ENCODE measurements at regions not wholly inside any gene's neighbourhood (a gene's known extent, or its start where the extent isn't known, plus 50 kb on each side); places are given as distances from the start of the nearest gene placed in this dataset.

- DNase-seq (ENCODE audit: low read depth in 3 of 3, low spot score in 1 of 3): no peak
These were observed 131.6 kb downstream of the AQP9 start for GRCh38 chr15:58269455-58270414.

DNA sequence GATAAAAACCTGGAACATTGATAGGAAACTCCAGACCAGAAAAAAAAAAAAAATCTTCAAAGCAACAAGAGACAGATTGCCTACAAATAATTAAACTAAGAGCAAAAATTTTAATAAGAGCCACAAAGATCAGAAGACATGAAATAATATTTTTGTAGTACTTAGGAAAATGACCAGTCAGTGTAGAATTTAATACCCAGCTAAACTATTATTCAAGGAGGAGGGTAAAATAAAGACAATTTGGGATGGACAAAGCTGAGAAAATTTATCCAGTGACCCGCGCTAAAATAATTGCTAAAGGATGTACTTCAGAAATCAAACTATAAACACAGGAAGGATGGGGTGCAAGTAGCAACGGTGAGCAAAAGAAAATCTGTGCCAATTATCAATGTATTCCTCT lies 133.2 kb downstream of the AQP9 start:
- DNase-seq (ENCODE audit: low read depth in 3 of 3, low spot score in 1 of 3): no peak

DNA sequence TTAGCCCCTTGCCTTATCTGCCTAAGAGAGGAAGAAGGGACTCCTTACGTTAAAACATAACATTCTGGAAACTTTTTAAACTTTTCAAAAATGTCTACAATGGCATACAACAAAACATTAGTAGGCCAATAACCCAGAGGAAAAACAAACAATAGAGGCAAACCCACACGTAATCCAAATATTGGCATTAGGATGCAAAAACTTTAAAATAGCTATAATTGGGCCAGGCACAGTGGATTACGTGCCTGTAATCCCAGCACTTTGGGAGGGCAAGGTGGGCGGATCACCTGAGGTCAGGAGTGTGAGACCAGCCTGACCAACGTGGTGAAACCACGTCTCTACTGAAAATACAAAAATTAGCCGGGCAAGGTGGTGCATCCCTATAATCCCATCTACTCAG lies 134.9 kb downstream of the AQP9 start:
- DNase-seq (ENCODE audit: low read depth in 3 of 3, low spot score in 1 of 3): no peak

DNA sequence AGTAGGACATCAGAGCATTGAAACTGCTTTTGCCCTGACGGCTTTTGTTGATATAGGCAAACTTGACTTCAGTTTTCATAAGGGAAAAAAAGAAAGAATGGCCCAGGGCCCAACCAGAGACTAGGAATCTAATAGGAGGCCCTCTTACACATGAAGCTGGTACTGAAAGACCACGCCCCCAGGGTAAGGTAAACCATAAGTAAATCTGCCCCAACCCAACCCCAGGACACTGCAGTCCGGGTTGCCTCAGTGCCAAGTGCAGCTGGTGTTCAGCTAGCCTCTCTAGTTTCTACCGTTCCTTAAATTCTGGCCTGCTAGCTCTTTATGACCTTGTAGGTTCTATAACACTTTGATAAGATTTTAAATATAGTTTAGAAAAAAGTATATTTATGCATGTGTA lies 136.7 kb downstream of the AQP9 start:
- DNase-seq (ENCODE audit: low read depth in 3 of 3, low spot score in 1 of 3): no peak

- no peak for DNase-seq (ENCODE audit: low read depth in 3 of 3, low spot score in 1 of 3)
These were observed 137.6 kb downstream of the AQP9 start for GRCh38 chr15:58275785-58276184.

GRCh38 chr15:58276924-58277323 lies 138.7 kb downstream of the AQP9 start:
- DNase-seq (ENCODE audit: low read depth in 3 of 3, low spot score in 1 of 3): no peak

GRCh38 chr15:58277333-58277732 lies 139.2 kb downstream of the AQP9 start:
- no peak for DNase-seq (ENCODE audit: low read depth in 3 of 3, low spot score in 1 of 3)

DNA sequence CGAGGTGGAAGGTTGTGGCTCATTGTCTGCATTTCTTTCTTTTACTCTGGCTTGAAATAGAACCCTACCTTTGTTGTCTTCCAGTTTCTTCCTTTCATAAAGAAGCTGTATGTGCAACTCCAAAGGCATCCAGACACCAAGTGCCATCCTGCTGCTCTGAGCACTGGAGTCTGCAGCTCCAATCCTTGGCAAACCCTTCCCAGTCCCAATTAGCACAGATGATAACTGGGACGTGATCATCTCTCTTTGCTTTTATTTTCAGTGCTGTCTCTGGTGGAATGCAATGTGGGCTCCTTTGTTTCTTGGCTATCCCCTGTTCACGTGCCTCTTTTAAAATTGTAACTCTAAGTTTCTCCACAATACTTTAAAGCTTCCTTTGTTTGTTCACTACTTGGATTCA lies 140.9 kb downstream of the AQP9 start:
- DNase-seq (ENCODE audit: low read depth in 3 of 3, low spot score in 1 of 3): no peak

- no peak for DNase-seq (ENCODE audit: low read depth in 3 of 3, low spot score in 1 of 3)
These were observed 141.5 kb downstream of the AQP9 start for GRCh38 chr15:58279654-58280053.

GRCh38 chr15:58282060-58282708 lies 144.0 kb downstream of the AQP9 start:
- no peak for DNase-seq (ENCODE audit: low read depth in 3 of 3, low spot score in 1 of 3)

DNA sequence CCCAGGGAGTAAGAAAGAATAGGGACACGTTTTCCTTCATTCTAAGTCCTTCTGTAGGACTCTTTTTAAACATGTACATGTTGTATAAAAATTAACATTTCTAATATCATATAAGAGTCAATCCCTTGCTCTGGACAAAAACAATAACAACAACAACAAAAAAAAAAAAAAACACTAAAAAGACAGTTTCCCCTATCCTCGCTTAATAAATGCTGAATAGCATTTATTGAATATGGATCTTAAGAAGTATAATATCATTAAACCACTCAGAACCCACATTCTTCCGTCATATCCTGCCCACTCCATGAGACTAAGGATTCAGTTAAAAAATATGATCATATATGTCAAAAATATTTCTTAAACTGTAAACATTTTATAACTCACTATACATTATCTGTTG lies 145.1 kb downstream of the AQP9 start:
- DNase-seq (ENCODE audit: low read depth in 3 of 3, low spot score in 1 of 3): no peak

GRCh38 chr15:58284293-58284692 lies 146.1 kb downstream of the AQP9 start:
- DNase-seq (ENCODE audit: low read depth in 3 of 3, low spot score in 1 of 3): no peak

- no peak for DNase-seq (ENCODE audit: low read depth in 3 of 3, low spot score in 1 of 3)
These were observed 146.4 kb upstream of the LIPC start for GRCh38 chr15:58285212-58285920.

DNA sequence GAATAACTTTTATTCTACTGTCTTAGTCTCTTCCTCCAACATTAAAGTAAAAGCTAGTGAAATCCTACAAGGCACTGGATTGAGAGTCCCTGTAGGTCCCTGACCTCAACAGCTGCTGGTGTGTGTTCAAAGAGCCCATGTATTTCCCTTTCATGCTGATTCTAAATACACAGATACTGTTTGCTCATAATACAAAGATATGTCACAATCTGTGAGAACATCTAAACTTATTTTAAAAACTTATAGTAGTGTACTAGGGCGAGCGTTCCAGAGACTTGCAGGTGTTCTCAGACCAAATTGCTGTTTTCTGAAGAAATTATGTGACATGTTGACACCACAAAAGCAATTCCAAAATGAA lies 145.9 kb upstream of the LIPC start:
- no peak for DNase-seq (ENCODE audit: low read depth in 3 of 3, low spot score in 1 of 3)

DNA sequence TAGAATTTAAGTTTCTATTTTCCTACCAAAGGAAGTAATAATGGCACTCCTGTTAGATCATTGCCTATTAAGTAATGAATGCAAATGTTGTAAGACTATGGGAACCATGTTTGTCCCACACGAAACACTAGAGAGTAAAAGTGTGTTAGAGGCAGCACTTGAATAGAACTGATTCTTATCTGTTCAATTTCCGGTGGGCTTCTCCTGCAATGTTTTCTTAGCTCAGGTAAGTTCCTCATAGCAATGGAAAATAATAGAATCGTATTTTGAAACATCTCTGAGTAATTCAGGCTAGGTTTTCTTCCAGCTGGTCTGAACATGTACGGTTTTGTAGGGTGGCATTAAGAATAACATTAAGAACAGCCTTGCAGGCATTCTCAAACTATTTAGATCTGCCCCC lies 145.3 kb upstream of the LIPC start:
- DNase-seq (ENCODE audit: low read depth in 3 of 3, low spot score in 1 of 3): no peak

DNA sequence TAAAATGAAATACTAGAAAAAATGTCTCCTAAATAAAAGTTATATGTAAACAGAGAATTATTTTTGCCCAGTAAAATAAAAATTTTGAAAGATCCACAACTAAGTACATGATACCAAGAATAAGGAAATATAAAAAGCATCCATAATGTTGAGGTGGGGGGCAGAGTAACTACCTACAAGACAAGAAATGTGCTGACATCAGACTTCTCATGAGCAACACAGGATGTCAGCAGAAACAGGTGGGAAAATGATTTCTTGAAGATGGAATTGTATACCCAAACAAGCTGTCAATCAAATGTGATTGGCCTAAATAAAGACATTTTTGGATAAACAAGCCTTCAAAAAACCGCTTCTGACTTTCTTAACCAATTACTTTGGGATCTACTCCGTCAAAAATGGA lies 143.9 kb upstream of the LIPC start:
- no peak for DNase-seq (ENCODE audit: low read depth in 3 of 3, low spot score in 1 of 3)

- DNase-seq (ENCODE audit: low read depth in 3 of 3, low spot score in 1 of 3): no peak
These were observed 143.2 kb upstream of the LIPC start for GRCh38 chr15:58288592-58288991.

GRCh38 chr15:58291848-58292247 lies 139.9 kb upstream of the LIPC start:
- no peak for DNase-seq (ENCODE audit: low read depth in 3 of 3, low spot score in 1 of 3)

- DNase-seq (ENCODE audit: low read depth in 3 of 3, low spot score in 1 of 3): no peak
These were observed 139.0 kb upstream of the LIPC start for GRCh38 chr15:58292751-58293175.

GRCh38 chr15:58293622-58294550 lies 137.9 kb upstream of the LIPC start:
- DNase-seq (ENCODE audit: low read depth in 3 of 3, low spot score in 1 of 3): no peak

GRCh38 chr15:58294681-58295254 lies 137.0 kb upstream of the LIPC start:
- DNase-seq (ENCODE audit: low read depth in 3 of 3, low spot score in 1 of 3): no peak

All from stimulated activated CD4-positive, alpha-beta T cell treated with anti-CD3 and anti-CD28 coated beads, TNF-alpha, amount 100 ng/mL, for 1 hour (primary cell).